GM21360 (cell line): ENCODE measurements at regions not wholly inside any gene's neighbourhood (a gene's known extent, or its start where the extent isn't known, plus 50 kb on each side); places are given as distances from the start of the nearest gene placed in this dataset.
"Not testable (repeated sequence)": the region's sequence is repeated elsewhere in the genome, so short reads cannot be mapped to it uniquely, and the experiment has no call there.

Experiments
- ATAC-seq: cut with Tn5 transposase; IDR thresholded peaks from one replicate; pipeline ENCODE4 v1.9.1; 2021; ENCODE audit warnings: mild to moderate bottlenecking, moderate library complexity; ENCODE audit not compliant: unreplicated experiment

DNA sequence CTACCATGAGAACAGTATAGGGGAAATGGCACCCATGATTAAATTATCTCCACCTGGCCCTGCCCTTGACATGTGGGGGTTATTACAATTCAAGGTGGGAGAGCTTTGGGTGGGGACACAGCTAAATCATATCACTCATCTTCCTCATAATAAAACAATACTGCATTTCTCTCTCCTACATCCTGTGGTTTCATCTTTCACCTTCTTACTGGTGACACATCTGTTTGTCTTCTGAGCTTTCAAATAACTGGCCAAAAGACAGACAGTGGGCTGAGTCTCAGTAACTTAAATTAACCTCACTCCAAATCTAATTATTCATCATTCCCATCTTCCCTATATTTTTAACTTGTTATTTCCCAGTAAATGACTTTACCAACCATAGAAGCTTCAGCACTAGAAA is 729.7 kb upstream of the USP15 start:
- no peak for ATAC-seq

DNA sequence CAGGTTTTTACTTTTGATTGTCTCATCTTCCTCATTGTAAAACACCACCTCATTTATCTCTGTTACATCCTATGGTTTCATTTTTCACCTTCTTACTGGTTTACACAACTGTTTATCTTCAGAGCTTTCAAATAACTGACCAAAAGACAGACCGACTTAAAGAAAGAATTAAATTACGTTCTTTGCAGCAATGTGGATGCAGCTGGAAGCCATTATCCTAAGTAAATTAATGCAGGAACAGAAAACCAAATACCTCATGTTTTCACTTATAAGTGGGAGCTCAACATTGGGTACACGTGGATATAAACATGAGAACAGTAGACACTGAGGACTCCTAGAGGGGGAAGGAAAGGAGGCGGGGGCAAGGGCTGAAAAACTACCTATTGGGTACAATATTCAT is 729.0 kb upstream of the USP15 start:
- no peak for ATAC-seq

DNA sequence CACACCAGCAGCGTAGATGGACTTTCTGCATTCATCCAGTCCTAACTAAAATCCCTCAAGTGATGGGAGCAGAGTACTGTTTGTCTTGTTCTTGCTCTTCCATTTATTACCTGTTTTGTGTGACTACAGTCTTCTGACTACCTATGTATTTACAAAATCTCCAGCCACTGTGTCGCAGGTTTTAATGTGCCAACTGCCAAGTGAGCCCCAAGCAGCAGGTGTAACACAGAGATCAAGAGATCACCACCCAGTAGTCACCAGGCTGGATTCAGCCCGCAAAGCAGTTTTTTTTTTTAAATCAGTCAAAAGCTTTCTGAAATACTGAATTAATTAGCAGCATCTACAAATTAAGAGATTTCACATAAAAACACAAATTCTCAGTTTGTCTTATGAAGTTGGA is 724.1 kb upstream of the USP15 start:
- no peak for ATAC-seq

DNA sequence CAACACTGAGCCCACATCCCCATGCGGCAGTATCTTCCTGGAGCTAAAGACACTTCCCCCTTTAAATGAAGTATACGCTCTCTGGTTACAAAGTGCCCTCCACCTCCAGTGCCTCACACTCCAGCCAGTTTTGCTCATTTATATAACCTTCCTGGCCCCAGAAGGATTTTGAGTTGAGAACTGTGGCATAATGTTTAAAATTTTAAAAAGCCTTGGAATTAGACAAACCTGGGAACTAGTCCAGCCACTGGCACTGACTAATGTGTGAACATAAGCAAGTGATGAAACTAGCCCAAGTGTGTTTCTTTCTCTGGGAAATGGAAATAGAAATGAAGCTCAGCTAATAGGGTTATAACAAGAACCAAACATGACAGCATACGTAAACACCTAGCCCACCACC is 723.7 kb upstream of the USP15 start:
- ATAC-seq, result no peak

DNA sequence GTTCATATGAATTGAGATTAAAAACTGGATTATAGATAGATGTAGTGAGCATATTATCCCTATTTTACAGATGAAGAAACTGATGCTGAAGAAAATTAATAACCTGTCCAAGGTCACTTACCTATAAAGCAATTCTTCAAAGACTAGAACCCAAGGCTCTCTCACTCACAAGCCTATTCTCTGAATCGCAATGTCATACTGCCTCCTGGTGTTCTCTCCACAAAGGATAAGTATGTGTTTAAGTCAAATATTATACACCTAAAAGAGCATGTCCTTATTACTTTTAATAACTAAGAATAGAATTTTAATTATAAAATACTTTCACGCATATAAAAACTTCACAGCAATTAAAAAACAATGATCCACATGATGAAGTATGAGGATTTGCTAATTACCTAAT is 721.3 kb upstream of the USP15 start:
- no peak for ATAC-seq

DNA sequence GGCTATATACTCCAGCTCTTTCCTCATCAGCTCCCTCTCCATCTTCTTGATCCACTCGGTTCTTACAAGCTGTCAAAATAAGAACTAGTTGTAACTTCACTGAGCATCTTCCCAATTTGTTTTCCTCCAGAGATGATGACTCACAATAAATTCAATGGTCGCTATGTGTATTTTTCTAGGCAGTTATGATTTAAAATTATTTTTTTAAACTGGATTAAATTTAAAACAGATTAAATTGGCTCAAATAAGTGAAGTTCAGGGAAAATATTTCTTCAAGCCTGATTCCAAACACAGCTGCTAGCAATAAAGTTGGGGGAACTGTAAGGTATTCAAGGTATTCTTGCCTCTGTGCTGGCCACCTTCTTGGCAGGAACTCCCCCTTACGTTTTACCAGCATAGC is 717.7 kb upstream of the USP15 start:
- ATAC-seq, result no peak

DNA sequence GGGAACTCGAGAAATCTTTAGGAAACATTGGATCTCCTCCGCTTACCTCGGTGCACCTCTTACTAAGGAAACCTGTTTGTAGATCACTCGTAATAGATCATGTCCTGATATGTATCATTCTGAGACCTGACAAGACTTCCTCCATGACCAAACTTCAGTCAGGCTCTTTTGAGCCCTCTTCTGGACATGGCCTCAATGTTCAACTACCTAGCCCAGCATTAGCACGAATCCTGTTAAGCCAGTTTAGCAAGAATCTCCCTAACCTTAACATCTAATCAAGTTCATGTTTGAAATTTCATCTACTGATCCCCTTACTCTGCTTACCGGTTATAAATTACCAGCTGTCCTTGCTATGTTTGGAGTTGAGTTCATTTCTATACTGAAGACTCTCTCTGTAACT is 713.9 kb upstream of the USP15 start:
- no peak for ATAC-seq

DNA sequence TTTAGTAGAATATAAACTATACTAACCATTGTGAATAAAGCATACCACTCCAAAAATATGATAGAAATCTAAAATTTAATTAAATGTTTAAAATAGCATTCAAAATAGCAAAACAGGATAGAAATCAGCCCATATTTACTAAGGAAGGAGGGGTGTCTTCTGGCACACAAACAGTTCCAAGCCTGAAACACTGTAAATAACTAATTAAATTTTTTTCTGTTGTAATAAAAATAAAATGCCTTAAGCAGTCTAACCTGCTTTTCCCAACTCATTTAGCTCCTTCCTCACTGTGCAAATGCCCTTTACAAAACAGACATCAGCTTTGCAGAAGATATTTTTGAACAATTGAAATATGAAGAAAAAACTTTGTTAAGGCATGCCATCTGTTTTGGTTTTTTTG is 707.1 kb upstream of the USP15 start:
- ATAC-seq, result no peak

DNA sequence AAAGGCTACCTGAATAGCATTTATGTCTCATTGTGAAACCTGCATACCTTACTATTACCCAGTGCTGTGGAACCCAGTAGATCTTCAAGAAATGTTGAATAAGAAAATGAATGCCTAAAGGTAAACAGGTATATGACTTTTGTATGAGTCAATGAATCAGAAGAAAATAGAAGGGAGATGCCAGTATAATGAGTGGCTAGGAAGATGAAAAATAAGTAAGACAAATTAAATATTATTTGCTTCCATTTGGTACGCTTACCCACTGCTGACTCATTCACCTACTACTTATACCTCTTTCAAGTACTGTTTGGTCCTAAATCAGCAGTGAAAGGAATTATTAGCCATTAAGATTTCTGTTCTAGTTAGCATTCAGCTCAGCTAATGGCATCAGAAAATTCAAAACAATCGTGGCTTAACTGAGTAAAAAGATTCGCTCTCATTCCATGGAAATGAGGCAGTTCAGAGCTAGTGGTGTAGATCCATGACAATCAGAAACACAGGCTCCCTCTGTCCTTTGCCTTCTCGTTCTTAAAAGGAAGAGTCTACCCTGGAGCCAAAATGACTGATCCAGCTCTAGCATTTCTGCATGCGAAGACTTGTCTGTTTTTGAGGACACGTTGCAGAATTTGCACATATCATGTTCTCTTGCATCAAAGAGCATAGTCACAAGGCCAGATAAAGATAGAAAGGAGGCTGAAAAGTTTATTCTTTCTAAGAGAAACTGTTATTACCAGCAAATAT is 705.8 kb upstream of the USP15 start:
- no peak for ATAC-seq

DNA sequence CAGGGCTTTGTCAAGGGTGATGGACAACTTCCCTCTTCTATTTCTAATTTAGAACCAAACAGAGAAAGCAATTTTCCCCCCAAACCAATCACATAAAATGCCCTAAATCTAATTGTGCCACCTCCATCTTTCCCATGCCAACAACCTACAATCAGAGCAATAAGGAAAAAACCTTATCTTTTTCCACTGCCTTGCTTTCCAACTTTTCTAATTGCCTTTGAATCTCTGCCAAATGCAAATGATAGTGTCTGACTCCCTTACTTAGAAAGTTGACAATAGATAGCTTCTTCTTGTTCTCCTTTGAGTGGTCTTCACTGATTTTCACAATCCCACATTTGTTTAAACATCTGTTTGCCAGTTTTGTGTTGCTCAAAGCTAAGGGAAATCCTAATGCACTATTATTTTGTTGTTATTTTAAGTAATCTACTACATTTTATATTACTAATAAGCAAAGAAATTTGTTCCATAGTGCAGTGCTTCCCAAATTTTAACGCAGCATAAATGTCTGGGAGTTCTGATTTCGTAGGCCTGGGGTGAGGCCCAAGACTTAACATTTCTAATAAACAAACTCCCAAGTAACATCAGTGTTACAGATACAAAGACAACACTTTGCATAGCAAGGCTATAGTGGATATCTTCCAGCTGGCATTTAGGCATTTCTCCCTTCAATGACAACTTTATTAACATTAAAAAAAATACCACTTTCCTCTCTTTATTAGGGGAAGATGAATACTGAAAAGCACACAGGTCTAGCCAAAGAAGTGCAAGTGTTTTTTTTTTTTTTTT is 696.3 kb upstream of the USP15 start:
- ATAC-seq, result no peak

DNA sequence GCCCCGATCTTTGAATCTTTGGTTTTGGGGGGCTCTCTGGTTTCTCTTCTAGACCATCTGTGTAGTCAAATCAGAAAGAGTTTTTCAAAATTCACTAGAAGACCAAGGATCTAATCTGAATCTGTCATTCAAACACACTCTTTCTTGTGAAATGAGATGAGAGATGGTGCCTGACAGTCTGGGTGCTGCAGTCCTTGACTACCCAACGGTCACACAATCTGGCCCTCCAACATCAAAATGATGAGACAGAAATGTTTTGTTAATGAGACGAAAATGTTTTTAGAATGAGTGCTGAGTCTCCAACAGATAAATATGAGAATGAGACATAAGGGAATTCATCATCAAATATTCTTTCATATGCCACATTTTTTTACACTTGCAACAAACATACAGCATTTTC is 695.7 kb upstream of the USP15 start:
- no peak for ATAC-seq

DNA sequence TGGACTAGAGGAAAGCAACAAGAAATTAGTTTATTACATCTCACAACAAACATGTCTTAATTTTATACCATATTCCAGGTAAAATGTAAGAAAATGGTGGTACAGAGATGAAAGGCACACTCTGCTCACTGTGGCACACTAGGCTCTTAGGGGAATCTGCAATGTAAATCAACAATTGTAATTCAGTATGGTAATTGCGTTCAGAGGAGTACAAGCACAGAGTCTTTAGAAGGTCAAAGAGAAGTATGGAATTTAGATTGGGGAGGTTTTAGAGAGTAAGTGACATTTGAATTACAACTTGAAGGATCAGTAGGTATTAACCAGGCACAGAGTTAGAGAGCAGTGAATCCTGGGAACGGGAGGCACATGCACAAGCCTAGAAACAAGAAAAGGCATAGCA is 694.0 kb upstream of the USP15 start:
- no peak for ATAC-seq

DNA sequence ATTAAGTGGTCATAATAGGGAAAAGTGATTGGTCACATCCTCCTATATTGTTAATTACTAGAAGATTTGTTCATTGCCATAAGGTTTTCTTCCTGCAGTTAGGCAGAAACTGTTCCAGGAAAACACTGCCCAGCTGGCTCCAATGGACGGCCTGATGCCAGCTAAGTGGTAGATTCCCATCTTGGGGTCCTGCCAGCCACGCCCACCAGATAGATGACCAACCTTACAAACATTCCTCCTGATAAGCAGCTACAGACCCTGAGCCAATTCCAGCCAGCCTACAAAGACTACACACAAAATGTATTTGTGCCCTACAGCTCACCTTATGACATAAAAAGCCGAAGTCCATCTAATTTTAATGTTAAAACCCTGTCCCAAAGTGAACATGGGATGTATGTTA is 685.9 kb upstream of the USP15 start:
- no peak for ATAC-seq

DNA sequence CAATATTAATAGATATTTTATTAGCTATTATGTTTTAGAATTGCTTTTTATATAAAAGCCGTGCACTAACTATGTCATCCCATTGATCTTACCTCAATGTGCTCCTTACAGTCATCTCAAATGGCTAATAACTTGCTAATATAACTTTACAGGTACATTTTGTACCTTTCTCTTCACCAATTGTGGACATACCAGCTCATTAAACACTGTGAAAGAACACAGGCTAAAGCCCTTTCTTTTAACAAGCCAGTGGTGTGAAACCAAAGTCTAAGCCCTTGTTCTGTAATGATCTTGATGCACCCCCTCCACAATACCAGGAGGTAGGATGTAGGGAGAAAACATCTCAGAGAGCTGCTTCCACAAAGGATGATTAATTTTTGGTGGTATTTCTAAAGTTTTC is 675.3 kb upstream of the USP15 start:
- ATAC-seq, result no peak

DNA sequence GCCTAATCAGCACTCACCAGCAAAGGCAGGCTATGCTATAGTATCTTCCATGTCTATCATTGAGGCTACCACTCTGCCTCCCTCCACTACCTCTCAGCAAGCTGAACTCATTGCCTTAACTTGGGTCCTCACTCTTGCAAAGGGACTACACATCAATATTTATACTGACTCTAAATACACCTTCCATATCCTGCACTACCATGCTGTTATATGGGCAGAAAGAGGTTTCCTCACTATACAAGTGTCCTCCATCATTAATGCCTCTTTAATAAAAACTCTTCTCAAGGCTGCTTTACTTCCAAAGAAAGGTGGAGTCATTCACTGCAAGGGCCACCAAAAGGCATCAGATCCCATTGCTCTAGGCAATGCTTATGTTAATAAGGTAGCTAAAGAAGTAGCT is 669.3 kb upstream of the USP15 start:
- not testable (repeated sequence) for ATAC-seq

DNA sequence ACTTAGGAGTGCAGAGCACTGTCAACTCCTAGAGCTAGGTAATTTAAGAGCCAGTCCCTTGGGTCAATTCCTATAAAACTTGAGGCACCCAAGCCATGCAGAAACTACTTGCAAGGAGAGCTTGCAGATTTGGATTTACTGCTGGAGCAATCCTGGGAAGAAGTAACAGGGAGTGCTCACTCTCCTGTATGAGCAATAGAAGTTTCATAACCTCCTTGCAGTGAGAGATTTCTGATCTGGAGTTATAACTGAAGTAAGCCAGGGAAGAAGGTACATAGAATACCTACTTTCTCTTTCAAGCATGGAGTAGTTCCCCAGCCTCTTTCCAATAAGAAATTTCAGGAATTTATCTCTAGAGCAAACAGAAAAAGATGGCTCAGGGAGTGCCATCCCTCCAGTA is 650.1 kb upstream of the USP15 start:
- no peak for ATAC-seq

DNA sequence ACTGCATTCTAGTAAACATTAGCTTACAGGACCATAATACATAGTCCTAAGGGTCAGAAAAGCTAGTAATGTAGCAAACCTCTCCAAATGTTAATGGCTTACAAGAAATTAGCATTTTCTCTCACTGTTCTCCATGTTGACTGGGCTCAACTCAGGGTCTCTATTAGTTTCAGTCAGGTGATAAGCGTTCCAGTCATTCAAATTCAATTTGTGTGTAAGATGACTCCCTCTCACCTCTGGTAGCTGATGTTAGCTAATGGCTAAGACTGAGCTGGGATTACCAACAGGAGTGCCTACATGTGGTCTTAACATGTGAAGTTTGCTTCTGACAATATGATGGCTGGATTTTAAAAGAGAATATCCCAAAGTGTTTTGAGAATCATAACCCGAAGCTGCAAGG is 630.5 kb upstream of the USP15 start:
- no peak for ATAC-seq

DNA sequence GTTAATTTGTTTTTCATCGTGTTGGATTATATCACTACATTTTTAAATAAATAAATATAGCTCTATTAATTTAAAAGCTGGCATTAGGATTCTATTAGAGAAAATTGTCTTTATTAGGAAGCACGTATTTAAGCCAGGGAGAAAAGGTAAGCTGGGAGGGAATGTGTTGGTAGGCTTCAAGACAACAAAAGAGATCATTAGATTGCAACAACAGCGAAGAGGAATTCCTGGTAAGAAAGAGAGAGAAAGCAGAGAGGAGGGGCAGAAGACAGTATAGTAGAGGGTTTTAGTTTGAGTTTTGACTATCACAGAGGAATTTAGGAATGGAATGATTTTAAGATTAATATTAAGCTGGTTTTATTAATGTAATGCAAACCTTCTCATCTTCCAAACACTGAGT is 613.6 kb upstream of the USP15 start:
- no peak for ATAC-seq

DNA sequence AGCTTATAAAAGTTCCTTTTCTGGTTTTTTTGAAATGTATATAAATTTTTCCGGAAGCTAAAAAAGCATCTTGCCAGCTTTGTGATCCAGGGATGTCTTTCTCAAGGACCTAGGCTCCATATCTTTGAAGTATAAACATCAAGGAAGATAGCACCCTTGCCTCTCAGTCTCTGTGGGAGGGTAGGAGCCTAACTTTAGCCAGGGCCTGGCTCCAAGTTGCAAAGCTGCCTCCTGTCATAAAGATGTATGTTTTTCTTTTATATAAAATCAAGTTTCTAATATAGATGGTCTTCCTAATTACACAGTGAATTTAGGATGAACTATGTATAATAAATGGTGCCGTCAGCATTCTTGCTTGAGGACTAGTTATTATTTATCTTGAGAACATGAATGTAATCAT is 612.6 kb upstream of the USP15 start:
- no peak for ATAC-seq

DNA sequence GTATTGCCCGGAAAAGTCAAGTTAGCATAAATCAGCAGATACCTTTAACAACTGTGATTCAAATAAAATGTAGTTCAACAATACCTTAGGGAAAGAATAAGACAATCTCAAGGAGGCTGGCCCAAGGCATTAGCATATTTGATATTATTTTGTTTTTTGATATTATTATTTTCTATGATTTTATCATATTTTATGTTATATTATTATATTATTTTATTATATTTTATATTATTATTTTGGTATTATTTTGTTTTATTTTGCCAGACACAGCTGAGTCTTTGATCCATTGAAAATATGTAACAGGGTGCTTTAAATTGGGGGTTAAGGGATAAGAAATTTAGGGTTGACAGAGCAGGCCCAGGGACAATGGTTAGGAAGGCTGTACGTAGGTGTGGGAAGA is 607.9 kb upstream of the USP15 start:
- ATAC-seq, result no peak

DNA sequence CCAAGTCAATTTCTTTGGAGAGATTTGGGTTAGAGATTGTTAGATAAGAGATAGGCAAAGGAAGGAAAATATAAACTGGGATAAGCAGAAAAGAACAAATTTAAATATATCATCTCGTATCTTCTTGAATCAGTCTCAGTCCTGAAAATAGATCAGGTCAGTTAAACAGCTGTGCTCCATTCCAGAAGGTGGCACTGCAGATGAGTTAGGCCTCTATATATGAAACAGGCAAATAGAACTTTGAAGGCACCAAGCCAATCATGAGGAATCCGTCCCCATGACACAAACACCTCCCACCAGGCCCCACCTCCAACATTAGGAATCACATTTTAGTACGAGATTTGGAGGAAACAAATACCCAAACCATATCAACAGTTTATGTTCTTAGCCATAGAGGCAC is 605.5 kb upstream of the USP15 start:
- ATAC-seq, result no peak

DNA sequence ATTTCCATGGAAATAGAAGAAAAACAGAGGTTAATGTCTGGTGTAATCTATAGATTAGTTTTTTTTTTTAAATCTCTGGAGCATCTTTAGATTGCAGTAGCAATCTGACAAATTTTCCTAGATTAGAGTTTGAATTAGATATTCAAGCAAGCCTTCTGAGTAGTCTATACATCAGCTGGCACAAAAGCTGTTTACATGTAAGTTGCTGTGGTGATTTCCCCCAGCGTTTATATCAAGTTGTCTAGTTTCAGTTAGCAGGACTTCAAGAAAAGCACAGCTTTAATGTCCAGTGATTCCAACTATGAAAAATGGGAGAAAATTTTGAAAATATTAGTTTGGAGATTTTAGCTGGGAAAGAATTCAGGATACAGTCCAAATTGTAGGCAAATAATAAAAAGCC is 605.0 kb upstream of the USP15 start:
- no peak for ATAC-seq

DNA sequence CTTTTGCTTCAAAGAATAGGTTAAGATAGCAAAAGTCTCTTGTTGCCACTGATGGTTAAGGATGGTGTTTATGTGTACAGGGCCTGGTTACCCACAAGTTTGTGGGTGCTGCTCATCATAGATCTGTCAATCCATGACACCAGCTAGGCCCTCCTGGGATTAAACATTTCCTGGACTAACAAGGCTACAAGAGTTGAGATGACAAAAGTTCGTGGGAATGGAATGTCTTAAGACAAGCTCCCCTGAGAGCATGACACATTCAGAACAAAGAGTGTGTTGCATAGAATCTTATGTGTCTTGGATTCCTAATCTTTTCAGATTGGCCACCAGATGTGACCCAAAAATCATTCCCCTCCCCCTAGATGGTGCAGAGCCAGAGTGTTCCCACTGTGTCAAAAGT is 592.5 kb upstream of the USP15 start:
- ATAC-seq, result no peak
